HepG2 (cell line): ENCODE measurements at regions not wholly inside any gene's neighbourhood (a gene's known extent, or its start where the extent isn't known, plus 50 kb on each side); places are given as distances from the start of the nearest gene placed in this dataset.

ENCODE experiments used
- ISX ChIP-seq: sonication (generic); formaldehyde crosslinking; conservative IDR thresholded peaks from 2 replicates; pipeline ENCODE4 v1.5.0; 2020; ENCODE audit warnings: missing genetic modification reagents
- NR2F6 ChIP-seq, 2 experiments: IDR thresholded peaks; 2 replicates each; pipeline ENCODE4 v1.6.1; 2016; ENCODE audit warnings: antibody characterized with exemption in 1 of 2, mild to moderate bottlenecking in 1 of 2
- ZNF318 ChIP-seq: sonication (generic); formaldehyde crosslinking; IDR thresholded peaks from 2 replicates; pipeline ENCODE4 v1.4.0; 2020; ENCODE audit warnings: mild to moderate bottlenecking, missing genetic modification reagents
- ZNF7 ChIP-seq: IDR thresholded peaks from 2 replicates; pipeline ENCODE4 v1.6.1; 2016; ENCODE audit warnings: missing biosample characterization, missing genetic modification reagents
- ZNF737 ChIP-seq: sonication (generic); formaldehyde crosslinking; IDR thresholded peaks from 2 replicates; pipeline ENCODE4 v1.5.0; 2020; ENCODE audit warnings: missing genetic modification reagents, mild to moderate bottlenecking, borderline replicate concordance

DNA sequence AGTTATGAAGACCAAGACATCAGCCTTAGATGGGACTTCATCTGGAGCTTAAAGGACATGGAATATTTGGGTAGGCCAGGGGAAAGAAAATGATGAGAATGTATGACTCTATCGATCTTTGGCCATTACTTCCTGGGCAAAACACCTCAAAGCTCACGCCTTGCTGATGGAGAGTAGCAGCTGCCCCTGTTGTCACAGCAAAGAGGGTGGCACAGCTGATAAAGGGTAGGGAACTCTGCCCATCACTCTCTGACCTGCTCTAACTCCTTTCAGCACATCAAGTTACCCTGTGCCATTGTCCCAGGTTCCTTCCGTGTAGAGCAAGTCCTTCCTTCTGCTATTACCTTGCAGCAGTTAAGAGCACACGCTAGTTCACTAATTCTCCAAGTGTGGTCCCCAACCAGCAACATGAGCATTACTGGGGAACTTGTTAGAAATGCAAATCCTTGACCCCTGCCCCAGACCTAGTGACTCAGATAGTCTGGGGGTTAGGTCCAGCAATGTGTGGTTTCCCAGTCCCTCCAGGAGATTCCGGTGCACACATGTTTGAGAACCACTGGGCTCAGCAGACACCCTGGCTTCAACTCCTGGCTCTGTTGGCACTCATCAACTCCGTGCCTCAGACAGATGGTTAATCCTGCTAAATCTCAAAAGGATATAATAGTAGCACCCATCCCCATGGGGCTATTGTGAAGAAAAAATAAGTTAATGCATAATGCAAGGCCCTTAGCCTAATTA lies 93.7 kb upstream of the EEA1 start (continued):
- no peak for TF ChIP-seq ZNF318 (CRISPR knock-in tag)
- no peak for TF ChIP-seq NR2F6 (IDR thresholded peaks at IDR 0.05)
- 0 out of 2 replicates have a peak, but pooled peaks have one; percentile 20 for TF ChIP-seq NR2F6 (CRISPR knock-in tag; IDR thresholded peaks at IDR 0.05)
- TF ChIP-seq ZNF7 (CRISPR knock-in tag), result no peak
- no peak for TF ChIP-seq ZNF737
- TF ChIP-seq ISX, result no peak
